ENCODE measurements at regions not wholly inside any gene's neighbourhood (a gene's known extent, or its start where the extent isn't known, plus 50 kb on each side); places are given as distances from the start of the nearest gene placed in this dataset.

- no peak for DNase-seq
Measured at GRCh38 chr5:93273176-93273575, 307.8 kb downstream of the NR2F1-AS1 start.

GRCh38 chr5:93272108-93272507, 308.9 kb downstream of the NR2F1-AS1 start:
- no peak for DNase-seq

- no peak for DNase-seq
Measured at GRCh38 chr5:93267736-93268135, 313.3 kb downstream of the NR2F1-AS1 start.

DNA sequence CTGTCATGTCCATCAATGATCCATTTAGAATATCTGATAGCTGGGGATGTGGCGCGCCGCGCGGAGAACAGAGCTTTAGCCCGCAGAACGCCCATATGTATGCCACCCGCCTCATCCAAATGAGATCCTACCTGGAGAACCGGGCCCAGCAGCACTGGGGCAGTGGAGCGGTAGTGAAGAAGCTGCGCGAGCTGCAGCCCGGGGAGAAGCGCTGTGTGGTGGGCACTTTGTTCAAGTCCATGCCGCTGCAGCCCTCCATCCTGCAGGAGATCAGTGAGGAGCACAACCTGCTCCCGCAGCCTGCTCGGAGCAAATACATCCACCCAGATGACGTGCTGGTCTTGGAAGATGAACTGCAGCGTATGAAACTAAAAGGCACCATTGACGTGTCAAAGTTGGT, 313.7 kb downstream of the NR2F1-AS1 start:
- no peak for DNase-seq

GRCh38 chr5:93257616-93258015, 323.4 kb downstream of the NR2F1-AS1 start:
- no peak for DNase-seq

- no peak for DNase-seq
Measured at GRCh38 chr5:93255796-93256195, 325.2 kb downstream of the NR2F1-AS1 start.

- no peak for DNase-seq
Measured at GRCh38 chr5:93252165-93252564, 328.9 kb downstream of the NR2F1-AS1 start.

GRCh38 chr5:93251347-93251746, 329.7 kb downstream of the NR2F1-AS1 start:
- no peak for DNase-seq

- DNase-seq = no peak
Measured at GRCh38 chr5:93250424-93250823, 330.6 kb downstream of the NR2F1-AS1 start.

- DNase-seq = no peak
Measured at GRCh38 chr5:93249651-93250289, 331.2 kb downstream of the NR2F1-AS1 start.

DNA sequence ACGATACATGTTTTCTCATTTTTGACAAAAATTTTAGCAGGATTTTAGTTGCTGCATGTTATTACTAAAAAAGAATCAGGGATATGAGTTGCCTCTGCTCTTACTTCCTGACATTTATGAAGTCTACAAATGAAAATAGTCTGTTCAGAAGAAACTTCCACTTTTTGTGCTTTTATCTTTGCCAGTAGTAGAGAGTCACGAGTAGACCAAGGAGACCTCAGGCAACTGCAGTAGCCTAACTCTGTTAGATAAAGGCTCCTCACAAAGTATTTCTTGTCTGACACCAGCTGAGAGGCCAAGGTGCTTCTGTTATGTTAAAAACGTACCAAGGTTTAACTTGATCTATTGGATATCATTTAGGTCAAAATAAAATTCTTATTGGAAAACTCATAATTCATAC, 333.9 kb downstream of the NR2F1-AS1 start:
- no peak for DNase-seq

- no peak for DNase-seq
Measured at GRCh38 chr5:93246090-93246855, 334.7 kb downstream of the NR2F1-AS1 start.

DNA sequence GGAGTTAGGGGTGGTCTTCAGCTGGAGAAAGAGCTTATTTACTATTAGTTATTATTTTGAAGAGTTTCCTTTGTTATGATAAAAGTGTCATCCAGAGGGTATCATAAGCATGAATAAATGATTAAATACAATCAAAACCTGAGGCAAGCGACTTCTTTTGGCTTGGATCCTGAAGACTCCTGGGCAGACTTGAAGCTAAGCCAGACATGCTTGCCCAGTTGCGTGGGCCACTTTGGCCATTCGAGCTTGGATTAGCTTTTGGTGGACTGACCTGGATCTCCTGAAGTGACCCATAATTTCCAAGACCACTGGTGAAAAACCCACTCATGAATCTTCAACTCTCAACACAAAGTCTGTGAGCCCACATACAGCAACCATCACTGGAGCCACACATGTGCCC, 335.8 kb downstream of the NR2F1-AS1 start:
- DNase-seq = no peak

DNA sequence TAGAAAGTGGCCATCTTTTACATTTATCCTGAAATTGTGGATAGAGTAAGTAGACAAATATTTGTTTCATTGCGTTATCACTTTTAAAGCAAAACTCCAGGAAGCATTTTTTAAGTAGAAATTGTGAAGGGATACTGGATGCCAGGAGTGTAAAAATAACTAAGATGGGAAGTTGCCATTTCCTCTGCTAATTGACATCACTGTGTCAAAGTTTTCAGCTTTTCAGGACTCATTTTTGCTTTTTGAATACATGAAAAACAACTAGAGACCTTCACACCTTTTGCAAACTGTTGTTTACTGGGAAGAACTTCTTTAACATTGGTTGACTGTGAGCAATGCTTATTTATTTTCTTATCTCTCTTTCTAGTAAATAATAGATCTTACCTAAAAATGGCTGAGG, 337.5 kb downstream of the NR2F1-AS1 start:
- DNase-seq = no peak

- no peak for DNase-seq
Measured at GRCh38 chr5:93240228-93240834, 340.7 kb downstream of the NR2F1-AS1 start.

- DNase-seq = no peak
Measured at GRCh38 chr5:93236807-93237421, 344.1 kb downstream of the NR2F1-AS1 start.

DNA sequence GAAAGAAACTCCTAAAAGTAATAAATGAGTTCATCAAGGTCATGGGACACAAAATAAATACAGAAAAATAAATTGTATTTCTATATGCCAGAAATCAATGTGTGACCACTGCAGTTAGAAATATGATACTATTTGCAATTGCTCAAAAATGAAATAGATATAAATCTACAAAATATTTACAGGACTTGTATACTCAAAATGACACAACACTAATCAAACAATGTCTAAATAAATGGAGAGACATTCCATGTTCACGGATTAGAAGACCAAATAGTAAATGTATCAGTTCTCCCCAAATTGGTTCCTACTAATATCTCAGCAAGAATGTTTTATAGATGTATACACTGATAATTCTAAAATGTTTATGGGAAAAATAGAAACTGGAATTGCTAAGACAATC, 345.3 kb downstream of the NR2F1-AS1 start:
- no peak for DNase-seq

GRCh38 chr5:93226202-93226735, 354.8 kb downstream of the NR2F1-AS1 start:
- DNase-seq = no peak

DNA sequence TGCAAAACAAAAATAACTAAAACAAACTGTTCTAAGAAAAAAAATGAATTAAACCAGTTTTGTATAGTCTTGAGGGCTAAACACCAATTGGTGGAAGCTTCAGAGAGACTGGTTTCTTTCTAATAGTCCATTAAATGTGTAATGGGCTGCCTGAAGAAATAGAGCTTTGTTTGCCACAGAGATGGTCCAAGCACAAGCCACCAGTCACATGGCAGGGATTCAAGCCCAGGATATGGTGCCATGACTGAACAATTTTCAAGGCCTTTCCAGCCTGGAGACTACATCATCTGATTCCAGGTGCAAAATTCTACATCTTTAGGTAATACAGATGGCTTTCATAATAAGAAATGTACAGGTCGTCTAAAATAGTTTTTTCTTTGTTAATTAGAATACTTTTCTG, 355.3 kb downstream of the NR2F1-AS1 start:
- no peak for DNase-seq

DNA sequence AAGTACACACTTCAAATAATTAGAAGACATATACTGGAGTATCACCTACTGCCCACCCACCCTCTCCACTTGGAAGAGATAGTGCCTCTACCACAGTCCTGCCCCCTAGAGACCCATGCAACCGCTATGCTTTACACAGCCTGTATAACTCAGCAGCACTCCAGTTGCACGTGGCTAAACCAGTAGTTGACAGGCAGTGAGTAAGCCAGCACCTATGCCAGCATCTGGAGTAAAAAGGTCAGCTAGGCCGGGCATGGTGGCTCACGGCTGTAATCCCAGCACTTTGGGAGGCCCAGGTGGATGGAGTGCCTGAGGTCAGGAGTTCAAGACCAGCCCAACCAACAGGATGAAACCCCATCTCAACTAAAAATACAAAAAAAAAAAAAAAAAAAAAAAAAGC, 356.4 kb downstream of the NR2F1-AS1 start:
- DNase-seq = no peak

- DNase-seq = no peak
Measured at GRCh38 chr5:93221773-93222172, 359.2 kb downstream of the NR2F1-AS1 start.

DNA sequence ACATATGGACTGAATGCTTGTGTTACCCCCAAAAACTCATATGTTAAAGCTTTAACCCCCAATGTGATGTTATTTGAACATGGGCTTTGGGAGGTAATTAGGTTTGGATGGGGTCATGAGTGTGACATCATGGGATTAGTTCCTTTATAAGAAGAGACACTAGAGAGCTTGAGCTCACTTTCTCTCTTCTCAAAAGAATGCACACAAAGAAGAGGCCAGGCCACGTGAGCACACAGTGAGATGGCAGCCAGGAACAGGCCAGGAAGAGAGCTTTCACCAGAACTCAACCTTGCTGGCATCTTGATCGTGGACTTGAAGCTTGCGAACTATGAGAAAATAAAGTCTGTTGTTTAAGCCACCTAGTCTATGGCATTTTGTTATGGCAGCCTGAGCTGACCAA, 360.6 kb downstream of the NR2F1-AS1 start:
- no peak for DNase-seq

DNA sequence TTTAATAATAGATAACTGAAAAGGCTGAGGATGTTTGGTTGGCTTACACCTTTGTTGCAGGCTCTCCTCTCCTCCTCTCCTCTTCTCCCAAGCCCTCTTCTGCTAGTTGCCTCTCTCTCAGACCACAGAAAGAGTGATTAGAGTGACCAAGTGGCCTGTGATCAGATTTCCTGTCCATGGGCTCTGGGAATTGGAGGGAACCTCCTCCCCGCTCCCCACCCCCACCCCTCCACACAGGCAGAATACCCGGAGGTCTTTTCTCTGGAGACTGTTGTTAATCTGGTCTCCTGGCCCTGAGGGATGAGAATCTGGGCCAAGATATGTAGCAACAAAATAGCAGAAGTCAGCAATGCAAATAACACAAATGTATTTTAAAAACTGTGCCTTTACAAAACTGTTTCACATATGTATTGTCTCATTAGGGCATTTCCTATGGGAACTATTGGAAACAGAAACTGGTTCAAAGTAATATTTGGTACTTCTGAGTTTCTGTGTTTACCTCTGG, 361.3 kb downstream of the NR2F1-AS1 start:
- DNase-seq = no peak

Data from DMS153 (cell line).